ENCODE measurements at regions not wholly inside any gene's neighbourhood (a gene's known extent, or its start where the extent isn't known, plus 50 kb on each side); places are given as distances from the start of the nearest gene placed in this dataset.

DNA sequence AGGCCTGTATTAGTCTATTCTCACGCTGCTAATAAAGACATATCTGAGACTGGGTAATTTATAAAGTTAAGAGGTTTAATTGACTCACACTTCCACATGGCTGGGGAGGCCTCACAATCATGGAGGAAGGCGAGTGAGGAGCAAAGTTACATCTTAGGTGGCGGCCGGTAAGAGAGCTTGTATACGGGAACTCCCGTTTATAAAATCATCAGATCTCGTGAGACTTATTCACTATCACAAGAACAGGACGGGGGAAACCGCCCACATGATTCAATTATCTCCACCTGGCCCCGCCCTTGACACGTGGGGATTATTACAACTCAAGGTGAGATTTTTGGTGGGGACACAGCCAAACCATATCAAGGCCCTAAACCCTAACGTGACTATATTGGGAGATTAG lies 110.1 kb downstream of the LLPH start:
- in situ Hi-C loops (cut with MboI) = no loop called here
- ChIA-PET SMC1A (ENCODE audit: uncharacterized antibody, unreplicated experiment) (no interaction called here), CTCF (interaction anchor here (1.4 kb wide), 1 partner anchor 418 kb away, joined by 3 read pairs; no protein-coding TSS in a partner anchor), POLR2A (interaction anchor here (0.9 kb wide), 1 partner anchor 15 kb away, joined by 5 read pairs; no protein-coding TSS in a partner anchor), RAD21 (ENCODE audit: unreplicated experiment) (no interaction called here)
- DNase-seq (ENCODE audit: low read depth, low spot score) (no peak), ATAC-seq (no peak), FAIRE-seq (no peak)
- Histone ChIP-seq H3K27me3 (replicated peaks in 1 of 2; ENCODE audit: control insufficient read depth in 2 of 2, insufficient read depth in 2 of 2, low read length in 1 of 2) (no peaks in the 10 kb centered on the region), H4K20me1 (ENCODE audit: control insufficient read depth, insufficient read depth) (no peaks in the 10 kb centered on the region), H3K4me3 (no peak overlapping the region), H3K9ac (ENCODE audit: control insufficient read depth, insufficient read depth, low read length) (no peak overlapping the region), H3K79me2 (ENCODE audit: control insufficient read depth, insufficient read depth, low read length) (no peaks in the 10 kb centered on the region), H3K4me2 (ENCODE audit: control insufficient read depth, insufficient read depth) (no peak overlapping the region), H2AFZ (ENCODE audit: control insufficient read depth, low read depth, low read length) (no peak overlapping the region), H3K9me3 (replicated peaks; ENCODE audit: control insufficient read depth, insufficient read depth, low read length) (no peaks in the 10 kb centered on the region), H3K27ac (ENCODE audit: control insufficient read depth, insufficient read depth) (no peak overlapping the region), H3K36me3 (ENCODE audit: control insufficient read depth in 2 of 2, insufficient read depth in 2 of 2, low read length in 1 of 2) (no peaks in the 10 kb centered on the region), H3K4me1 (ENCODE audit: control insufficient read depth, insufficient read depth, low read length) (no peaks in the 10 kb centered on the region; the same call in 1 of the 2 replicates)
- TF ChIP-seq, protein P1, sequence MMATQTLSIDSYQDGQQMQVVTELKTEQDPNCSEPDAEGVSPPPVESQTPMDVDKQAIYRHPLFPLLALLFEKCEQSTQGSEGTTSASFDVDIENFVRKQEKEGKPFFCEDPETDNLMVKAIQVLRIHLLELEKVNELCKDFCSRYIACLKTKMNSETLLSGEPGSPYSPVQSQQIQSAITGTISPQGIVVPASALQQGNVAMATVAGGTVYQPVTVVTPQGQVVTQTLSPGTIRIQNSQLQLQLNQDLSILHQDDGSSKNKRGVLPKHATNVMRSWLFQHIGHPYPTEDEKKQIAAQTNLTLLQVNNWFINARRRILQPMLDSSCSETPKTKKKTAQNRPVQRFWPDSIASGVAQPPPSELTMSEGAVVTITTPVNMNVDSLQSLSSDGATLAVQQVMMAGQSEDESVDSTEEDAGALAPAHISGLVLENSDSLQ (IDR thresholded peaks at IDR 0.05) = no peak
- no peak for TF ChIP-seq ZNF384 (IDR thresholded peaks at IDR 0.05; ENCODE audit: borderline replicate concordance, low read depth, low read length)
- TF ChIP-seq, protein P2, sequence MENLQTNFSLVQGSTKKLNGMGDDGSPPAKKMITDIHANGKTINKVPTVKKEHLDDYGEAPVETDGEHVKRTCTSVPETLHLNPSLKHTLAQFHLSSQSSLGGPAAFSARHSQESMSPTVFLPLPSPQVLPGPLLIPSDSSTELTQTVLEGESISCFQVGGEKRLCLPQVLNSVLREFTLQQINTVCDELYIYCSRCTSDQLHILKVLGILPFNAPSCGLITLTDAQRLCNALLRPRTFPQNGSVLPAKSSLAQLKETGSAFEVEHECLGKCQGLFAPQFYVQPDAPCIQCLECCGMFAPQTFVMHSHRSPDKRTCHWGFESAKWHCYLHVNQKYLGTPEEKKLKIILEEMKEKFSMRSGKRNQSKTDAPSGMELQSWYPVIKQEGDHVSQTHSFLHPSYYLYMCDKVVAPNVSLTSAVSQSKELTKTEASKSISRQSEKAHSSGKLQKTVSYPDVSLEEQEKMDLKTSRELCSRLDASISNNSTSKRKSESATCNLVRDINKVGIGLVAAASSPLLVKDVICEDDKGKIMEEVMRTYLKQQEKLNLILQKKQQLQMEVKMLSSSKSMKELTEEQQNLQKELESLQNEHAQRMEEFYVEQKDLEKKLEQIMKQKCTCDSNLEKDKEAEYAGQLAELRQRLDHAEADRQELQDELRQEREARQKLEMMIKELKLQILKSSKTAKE (IDR thresholded peaks at IDR 0.05; ENCODE audit: low read depth, poor library complexity, severe bottlenecking) = no peak
- TF ChIP-seq, protein P3, sequence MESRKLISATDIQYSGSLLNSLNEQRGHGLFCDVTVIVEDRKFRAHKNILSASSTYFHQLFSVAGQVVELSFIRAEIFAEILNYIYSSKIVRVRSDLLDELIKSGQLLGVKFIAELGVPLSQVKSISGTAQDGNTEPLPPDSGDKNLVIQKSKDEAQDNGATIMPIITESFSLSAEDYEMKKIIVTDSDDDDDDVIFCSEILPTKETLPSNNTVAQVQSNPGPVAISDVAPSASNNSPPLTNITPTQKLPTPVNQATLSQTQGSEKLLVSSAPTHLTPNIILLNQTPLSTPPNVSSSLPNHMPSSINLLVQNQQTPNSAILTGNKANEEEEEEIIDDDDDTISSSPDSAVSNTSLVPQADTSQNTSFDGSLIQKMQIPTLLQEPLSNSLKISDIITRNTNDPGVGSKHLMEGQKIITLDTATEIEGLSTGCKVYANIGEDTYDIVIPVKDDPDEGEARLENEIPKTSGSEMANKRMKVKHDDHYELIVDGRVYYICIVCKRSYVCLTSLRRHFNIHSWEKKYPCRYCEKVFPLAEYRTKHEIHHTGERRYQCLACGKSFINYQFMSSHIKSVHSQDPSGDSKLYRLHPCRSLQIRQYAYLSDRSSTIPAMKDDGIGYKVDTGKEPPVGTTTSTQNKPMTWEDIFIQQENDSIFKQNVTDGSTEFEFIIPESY (IDR thresholded peaks at IDR 0.05) = no peak
- 51% methylated on average over 12 of the region's 12 CpGs for WGBS (ENCODE audit: insufficient coverage, insufficient replicate concordance, low lambda C conversion rate, missing lambda C conversion rate)
- intact Hi-C loops (cut with micrococcal nuclease; ENCODE audit: unreplicated experiment) = no loop called here
- BruUV-seq (replicated peaks) = no TSS peak
